ENCODE measurements at regions not wholly inside any gene's neighbourhood (a gene's known extent, or its start where the extent isn't known, plus 50 kb on each side); places are given as distances from the start of the nearest gene placed in this dataset.

GRCh38 chr2:126444512-126444911, 211.4 kb upstream of the GYPC start:
- Histone ChIP-seq H2AFZ (ENCODE audit: low read length) (no peak overlapping the region), H3K9me2 (ENCODE audit: low read depth, low read length) (no peaks in the 10 kb centered on the region), H3K27ac (ENCODE audit: low read depth, low read length, poor library complexity, severe bottlenecking) (no peak overlapping the region), H3K4me1 (ENCODE audit: insufficient read depth, low read length, severe bottlenecking) (no peaks in the 10 kb centered on the region), H3K4me3 (ENCODE audit: low read depth, low read length, poor library complexity, severe bottlenecking) (no peak overlapping the region), H3K4me2 (ENCODE audit: low read length) (no peak overlapping the region), H3K9ac (ENCODE audit: low read length) (no peak overlapping the region), H3K27me3 (ENCODE audit: insufficient read depth, low read length) (no peaks in the 10 kb centered on the region), H3F3A (ENCODE audit: insufficient read depth, low read length) (no peaks in the 10 kb centered on the region), H4K20me1 (ENCODE audit: insufficient read depth, low read length) (no peaks in the 10 kb centered on the region), H3K9me3 (ENCODE audit: low read length) (no peaks in the 10 kb centered on the region), H3K79me2 (ENCODE audit: insufficient read depth, low read length) (no peaks in the 10 kb centered on the region), H3K36me3 (ENCODE audit: insufficient read depth, low read length) (no peaks in the 10 kb centered on the region)
- TF ChIP-seq CTCF (IDR thresholded peaks at IDR 0.05; ENCODE audit: low read length) (no peak), EZH2 (IDR thresholded peaks at IDR 0.05; ENCODE audit: borderline replicate concordance, low read length) (no peak)

GRCh38 chr2:126446106-126446695, 209.8 kb upstream of the GYPC start:
- Histone ChIP-seq H3K79me2 (ENCODE audit: insufficient read depth, low read length) (no peaks in the 10 kb centered on the region), H2AFZ (ENCODE audit: low read length) (no peak overlapping the region), H3K27me3 (ENCODE audit: insufficient read depth, low read length) (no peaks in the 10 kb centered on the region), H3K4me2 (ENCODE audit: low read length) (no peak overlapping the region), H3K27ac (ENCODE audit: low read depth, low read length, poor library complexity, severe bottlenecking) (no peak overlapping the region), H3K9me3 (ENCODE audit: low read length) (no peaks in the 10 kb centered on the region), H3K4me1 (ENCODE audit: insufficient read depth, low read length, severe bottlenecking) (no peaks in the 10 kb centered on the region), H4K20me1 (ENCODE audit: insufficient read depth, low read length) (no peaks in the 10 kb centered on the region), H3K4me3 (ENCODE audit: low read depth, low read length, poor library complexity, severe bottlenecking) (no peak overlapping the region), H3K9me2 (ENCODE audit: low read depth, low read length) (no peaks in the 10 kb centered on the region), H3K9ac (ENCODE audit: low read length) (no peak overlapping the region), H3K36me3 (ENCODE audit: insufficient read depth, low read length) (no peaks in the 10 kb centered on the region), H3F3A (ENCODE audit: insufficient read depth, low read length) (no peaks in the 10 kb centered on the region)
- TF ChIP-seq CTCF (IDR thresholded peaks at IDR 0.05; ENCODE audit: low read length) (no peak), EZH2 (IDR thresholded peaks at IDR 0.05; ENCODE audit: borderline replicate concordance, low read length) (no peak)

GRCh38 chr2:126448611-126449010, 207.3 kb upstream of the GYPC start:
- no peaks in the 10 kb centered on the region for H3K4me1 ChIP-seq (ENCODE audit: insufficient read depth, low read length, severe bottlenecking)

More at GRCh38 chr2:126448611-126449010, 207.3 kb upstream of the GYPC start:
- no peak overlapping the region for H3K9ac ChIP-seq (ENCODE audit: low read length)
- no peaks in the 10 kb centered on the region for H3F3A ChIP-seq (ENCODE audit: insufficient read depth, low read length)
- H3K27me3 ChIP-seq (ENCODE audit: insufficient read depth, low read length) = no peaks in the 10 kb centered on the region
- no peaks in the 10 kb centered on the region for H3K36me3 ChIP-seq (ENCODE audit: insufficient read depth, low read length)
- H3K27ac ChIP-seq (ENCODE audit: low read depth, low read length, poor library complexity, severe bottlenecking) = no peak overlapping the region
- H3K9me2 ChIP-seq (ENCODE audit: low read depth, low read length) = no peaks in the 10 kb centered on the region
- H3K9me3 ChIP-seq (ENCODE audit: low read length) = no peaks in the 10 kb centered on the region
- no peak overlapping the region for H2AFZ ChIP-seq (ENCODE audit: low read length)
- TF ChIP-seq EZH2 (IDR thresholded peaks at IDR 0.05; ENCODE audit: borderline replicate concordance, low read length) = no peak
- no peak for TF ChIP-seq CTCF (IDR thresholded peaks at IDR 0.05; ENCODE audit: low read length)
- H3K79me2 ChIP-seq (ENCODE audit: insufficient read depth, low read length) = no peaks in the 10 kb centered on the region
- no peak overlapping the region for H3K4me3 ChIP-seq (ENCODE audit: low read depth, low read length, poor library complexity, severe bottlenecking)
- H3K4me2 ChIP-seq (ENCODE audit: low read length) = no peak overlapping the region
- H4K20me1 ChIP-seq (ENCODE audit: insufficient read depth, low read length) = no peaks in the 10 kb centered on the region
